H1 (cell line): ENCODE measurements at regions not wholly inside any gene's neighbourhood (a gene's known extent, or its start where the extent isn't known, plus 50 kb on each side); places are given as distances from the start of the nearest gene placed in this dataset.

Experiments used
- CTCF ChIP-seq, 3 experiments: IDR thresholded peaks; 1 replicate in 2 of 3; 2 replicates in 1 of 3; pipeline versions ENCODE4 v1.5.1 to v1.6.1; 2011; ENCODE audit warnings: low read length in 3 of 3, mild to moderate bottlenecking in 3 of 3, inconsistent platforms in 2 of 3, low read depth in 1 of 3, moderate library complexity in 1 of 3; ENCODE audit not compliant: insufficient read depth in 1 of 3; ENCODE audit errors: control extremely low read depth in 1 of 3
- HDAC2 ChIP-seq, 2 experiments: fragments of 300-600 bp in 1 of 2; sonication (generic) in 1 of 2; IDR thresholded peaks; 2 replicates each; pipeline ENCODE4 v1.6.1; 2011 to 2012; ENCODE audit warnings: low read depth in 2 of 2, low read length in 2 of 2, mild to moderate bottlenecking in 2 of 2, moderate library complexity in 2 of 2, borderline replicate concordance in 1 of 2, inconsistent platforms in 1 of 2
- JUND ChIP-seq: IDR thresholded peaks from 2 replicates; pipeline ENCODE4 v1.6.1; 2011; ENCODE audit warnings: mild to moderate bottlenecking, improper control_type of control experiment, low read length
- POLR2A ChIP-seq, 2 experiments: IDR thresholded peaks; 1 replicate in 1 of 2; 2 replicates in 1 of 2; pipeline ENCODE4 v1.6.1; 2011; ENCODE audit warnings: low read depth in 2 of 2, low read length in 2 of 2, mild to moderate bottlenecking in 2 of 2; ENCODE audit errors: control extremely low read depth in 1 of 2
- POLR2AphosphoS5 ChIP-seq: IDR thresholded peaks from 2 replicates; pipeline ENCODE4 v1.6.1; 2011; ENCODE audit warnings: low read depth, low read length
- RNF2 ChIP-seq: fragments of 200-900, 300-1000 bp; sonication (generic); IDR thresholded peaks from 2 replicates; pipeline ENCODE4 v1.7.1; 2016; ENCODE audit warnings: borderline replicate concordance, low read depth, mild to moderate bottlenecking, antibody characterized with exemption, low read length; ENCODE audit not compliant: poor library complexity, severe bottlenecking; ENCODE audit errors: missing control alignments
- SP1 ChIP-seq: IDR thresholded peaks from 2 replicates; pipeline ENCODE4 v1.6.1; 2011; ENCODE audit warnings: low read depth, low read length
- TCF12 ChIP-seq: IDR thresholded peaks from 2 replicates; pipeline ENCODE4 v1.6.1; 2011; ENCODE audit warnings: low read depth, mild to moderate bottlenecking, low read length

GRCh38 chr4:156198511-156198910 is 244.8 kb upstream of the CTSO start:
- TF ChIP-seq POLR2A (IDR thresholded peaks at IDR 0.05; ENCODE audit: control extremely low read depth in 1 of 2, low read depth in 2 of 2, low read length in 2 of 2) (no peak), RNF2 (no peak), HDAC2 (IDR thresholded peaks at IDR 0.05; ENCODE audit: borderline replicate concordance in 1 of 2, low read depth in 2 of 2, low read length in 2 of 2) (no peak), TCF12 (no peak), SP1 (no peak), CTCF (IDR thresholded peaks at IDR 0.05; ENCODE audit: control extremely low read depth in 1 of 3, insufficient read depth in 1 of 3, low read depth in 1 of 3, low read length in 3 of 3) (no peak), POLR2AphosphoS5 (no peak), JUND (no peak)
